B cell (primary cell): ENCODE measurements at regions not wholly inside any gene's neighbourhood (a gene's known extent, or its start where the extent isn't known, plus 50 kb on each side); places are given as distances from the start of the nearest gene placed in this dataset.

Experiments used
- ATAC-seq: fragments of 200-7000 bp; cut with Tn5 transposase; one replicate; pipeline ENCODE4 v1.10.0; 2021; ENCODE audit warnings: low read depth, mild to moderate bottlenecking, moderate number of reproducible peaks, moderate library complexity
- CTCF ChIA-PET: fragments of 350-600 bp; sonication (Branson Sonifier 250); formaldehyde crosslinking; loops from one replicate; lab custom pipeline; 2021; ENCODE audit warnings: antibody characterized with exemption, inconsistent platforms; lab: Charles Lee
- POLR2A ChIA-PET: fragments of 350-600 bp; sonication (Branson Sonifier 250); formaldehyde crosslinking; loops from one replicate; lab custom pipeline; 2021; ENCODE audit warnings: antibody characterized with exemption; lab: Charles Lee
- DNase-seq: peaks from one replicate; pipeline ENCODE4 v3.0.0; 2013
- H2AFZ ChIP-seq: 2 replicates; pipeline ENCODE4 v1.6.1; 2012; ENCODE audit warnings: mild to moderate bottlenecking, low read depth, low read length; ENCODE audit not compliant: insufficient read depth, poor library complexity, severe bottlenecking
- H3K27ac ChIP-seq, 2 donors: 1 replicate in 1 of 2; 2 replicates in 1 of 2; pipeline ENCODE4 v1.5.1; 2012 to 2013; ENCODE audit warnings: low read length in 2 of 2, mild to moderate bottlenecking in 2 of 2, moderate library complexity in 1 of 2
- H3K27me3 ChIP-seq, 4 experiments: fragments of 200-600 bp in 1 of 4; sonication (generic) in 1 of 4; replicated peaks in 1 of 4; 1 replicate in 2 of 4; 2 replicates in 2 of 4; pipeline versions ENCODE4 v1.6.1 to v1.7.0; 2013 to 2016; ENCODE audit warnings: low read length in 3 of 4, mild to moderate bottlenecking in 2 of 4, mixed read lengths in 1 of 4, moderate library complexity in 1 of 4; ENCODE audit not compliant: insufficient read depth in 4 of 4, control insufficient read depth in 3 of 4; ENCODE audit errors: control extremely low read depth in 1 of 4
- H3K36me3 ChIP-seq, 2 experiments: replicated peaks in 1 of 2; 1 replicate in 1 of 2; 2 replicates in 1 of 2; pipeline versions ENCODE4 v1.6.1 to v1.7.1; 2013; ENCODE audit warnings: low read length in 1 of 2; ENCODE audit not compliant: insufficient read depth in 2 of 2, control insufficient read depth in 1 of 2; ENCODE audit errors: control extremely low read depth in 1 of 2, extremely low read depth in 1 of 2
- H3K4me1 ChIP-seq, 2 donors: fragments of 200-600 bp in 1 of 2; sonication (generic) in 1 of 2; 1 replicate in 1 of 2; 2 replicates in 1 of 2; pipeline versions ENCODE4 v1.5.1 to v1.6.1; 2013 to 2017; ENCODE audit warnings: low read length in 2 of 2; ENCODE audit not compliant: control insufficient read depth in 2 of 2, insufficient read depth in 2 of 2
- H3K4me2 ChIP-seq: replicated peaks from 2 replicates; pipeline ENCODE3; 2012; ENCODE audit warnings: mild to moderate bottlenecking, low read depth, low read length; ENCODE audit not compliant: poor library complexity, severe bottlenecking
- H3K4me3 ChIP-seq, 5 experiments: fragments of 200-600 bp in 1 of 5; sonication (generic) in 1 of 5; 1 replicate in 3 of 5; 2 replicates in 2 of 5; pipeline versions ENCODE4 v1.5.1 to v1.7.0; 2011 to 2016; ENCODE audit warnings: low read length in 4 of 5, mild to moderate bottlenecking in 4 of 5, low read depth in 2 of 5, control low read depth in 1 of 5, moderate library complexity in 1 of 5; ENCODE audit not compliant: insufficient read depth in 1 of 5; ENCODE audit errors: control extremely low read depth in 1 of 5, extremely low read depth in 1 of 5
- H3K79me2 ChIP-seq: fragments of 200-600 bp; sonication (generic); one replicate; pipeline ENCODE4 v1.6.0; 2016; ENCODE audit warnings: low read length; ENCODE audit not compliant: control insufficient read depth, insufficient read depth
- H3K9ac ChIP-seq: fragments of 200-600 bp; sonication (generic); 2 replicates; pipeline ENCODE4 v1.6.1; 2017; ENCODE audit warnings: mild to moderate bottlenecking, low read length, moderate library complexity
- H3K9me3 ChIP-seq, 3 donors: one replicate each; pipeline versions ENCODE4 v1.6.1 to v1.7.1; 2013; ENCODE audit warnings: low read length in 2 of 3; ENCODE audit not compliant: control insufficient read depth in 2 of 3, insufficient read depth in 1 of 3; ENCODE audit errors: control extremely low read depth in 1 of 3
- H4K20me1 ChIP-seq: 2 replicates; pipeline ENCODE4 v1.6.0; 2012; ENCODE audit warnings: mild to moderate bottlenecking, low read length; ENCODE audit not compliant: insufficient read depth, control insufficient read depth, poor library complexity, severe bottlenecking
- H3K27ac Mint-ChIP-seq: one replicate; pipeline ENCODE4 v1.8.0; 2021; ENCODE audit warnings: mixed read lengths
- H3K27me3 Mint-ChIP-seq: one replicate; pipeline ENCODE4 v1.8.0; 2021; ENCODE audit warnings: mixed read lengths
- H3K4me1 Mint-ChIP-seq: one replicate; pipeline ENCODE4 v1.8.0; 2021; ENCODE audit warnings: mixed read lengths
- H3K4me3 Mint-ChIP-seq: one replicate; pipeline ENCODE4 v1.8.0; 2021; ENCODE audit warnings: mixed read lengths
- H3K9me3 Mint-ChIP-seq: one replicate; pipeline ENCODE4 v1.8.0; 2022; ENCODE audit warnings: mixed read lengths; ENCODE audit not compliant: insufficient read depth
- EZH2 ChIP-seq: IDR thresholded peaks from 2 replicates; pipeline ENCODE4 v1.6.1; 2012; ENCODE audit warnings: borderline replicate concordance, low read depth, mild to moderate bottlenecking, moderate library complexity, low read length; ENCODE audit not compliant: insufficient read depth, poor library complexity, severe bottlenecking
- WGBS: methylation state at CpG from one replicate; pipeline ENCODE4 v1.1.5; 2013; ENCODE audit warnings: missing lambda C conversion rate; ENCODE audit not compliant: insufficient coverage; 5-methylcytosine and 5-hydroxymethylcytosine counted together
- intact Hi-C: fragments of 100-400 bp; cut with micrococcal nuclease; formaldehyde crosslinking; loops from one replicate; pipeline ENCODE4 v1.10.0; 2022
- TF ChIP-seq, protein P1 (sequence below): fragments of 200-600 bp; IDR thresholded peaks from one replicate; pipeline ENCODE4 v1.8.0; 2022; ENCODE audit warnings: antibody characterized with exemption, mild to moderate bottlenecking

DNA sequence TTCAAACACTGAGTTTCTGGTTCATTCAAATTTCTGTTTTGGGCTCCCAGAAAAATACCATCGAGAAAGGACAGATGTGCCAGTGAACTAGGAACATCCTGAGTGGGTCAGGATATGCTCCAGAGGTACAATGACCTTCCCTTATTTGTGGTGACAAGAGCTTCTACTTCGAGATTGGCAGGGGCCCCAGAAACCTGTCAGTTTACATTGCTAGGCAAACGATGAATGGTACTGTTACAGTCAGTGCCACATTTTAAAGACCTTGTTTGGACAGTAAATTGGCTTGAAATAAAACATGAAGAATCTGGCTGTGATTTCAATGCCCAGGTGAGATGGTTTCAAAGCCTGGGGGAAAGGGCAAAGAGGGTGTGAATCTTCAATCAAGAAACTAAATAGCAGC is 454.5 kb upstream of the ID4 start:
- Histone ChIP-seq H2AFZ (no peak overlapping the region), H3K79me2 (no peaks in the 10 kb centered on the region), H3K4me3 (no peak overlapping the region), H3K27me3 (no peaks in the 10 kb centered on the region), H3K4me2 (no peak overlapping the region), H3K4me1 (no peaks in the 10 kb centered on the region), H3K27ac (no peak overlapping the region), H3K9ac (no peak overlapping the region), H4K20me1 (no peaks in the 10 kb centered on the region), H3K9me3 (no peaks in the 10 kb centered on the region), H3K36me3 (no peaks in the 10 kb centered on the region)
- TF ChIP-seq, protein P1, sequence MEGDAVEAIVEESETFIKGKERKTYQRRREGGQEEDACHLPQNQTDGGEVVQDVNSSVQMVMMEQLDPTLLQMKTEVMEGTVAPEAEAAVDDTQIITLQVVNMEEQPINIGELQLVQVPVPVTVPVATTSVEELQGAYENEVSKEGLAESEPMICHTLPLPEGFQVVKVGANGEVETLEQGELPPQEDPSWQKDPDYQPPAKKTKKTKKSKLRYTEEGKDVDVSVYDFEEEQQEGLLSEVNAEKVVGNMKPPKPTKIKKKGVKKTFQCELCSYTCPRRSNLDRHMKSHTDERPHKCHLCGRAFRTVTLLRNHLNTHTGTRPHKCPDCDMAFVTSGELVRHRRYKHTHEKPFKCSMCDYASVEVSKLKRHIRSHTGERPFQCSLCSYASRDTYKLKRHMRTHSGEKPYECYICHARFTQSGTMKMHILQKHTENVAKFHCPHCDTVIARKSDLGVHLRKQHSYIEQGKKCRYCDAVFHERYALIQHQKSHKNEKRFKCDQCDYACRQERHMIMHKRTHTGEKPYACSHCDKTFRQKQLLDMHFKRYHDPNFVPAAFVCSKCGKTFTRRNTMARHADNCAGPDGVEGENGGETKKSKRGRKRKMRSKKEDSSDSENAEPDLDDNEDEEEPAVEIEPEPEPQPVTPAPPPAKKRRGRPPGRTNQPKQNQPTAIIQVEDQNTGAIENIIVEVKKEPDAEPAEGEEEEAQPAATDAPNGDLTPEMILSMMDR, result no peak
- TF ChIP-seq EZH2, result no peak
- intact Hi-C loops, result no loop called here
- DNase-seq (no peak), ATAC-seq (no peak)
- Mint-ChIP-seq H3K4me3 (no peak overlapping the region), H3K27ac (no peak overlapping the region), H3K9me3 (peaks cover 3% of the 10 kb centered on the region), H3K27me3 (no peaks in the 10 kb centered on the region), H3K4me1 (no peaks in the 10 kb centered on the region)
- CTCF ChIA-PET, result no interaction called here
- POLR2A ChIA-PET, result no interaction called here
- WGBS, result 67% methylated on average over 2 of the region's 3 CpGs

DNA sequence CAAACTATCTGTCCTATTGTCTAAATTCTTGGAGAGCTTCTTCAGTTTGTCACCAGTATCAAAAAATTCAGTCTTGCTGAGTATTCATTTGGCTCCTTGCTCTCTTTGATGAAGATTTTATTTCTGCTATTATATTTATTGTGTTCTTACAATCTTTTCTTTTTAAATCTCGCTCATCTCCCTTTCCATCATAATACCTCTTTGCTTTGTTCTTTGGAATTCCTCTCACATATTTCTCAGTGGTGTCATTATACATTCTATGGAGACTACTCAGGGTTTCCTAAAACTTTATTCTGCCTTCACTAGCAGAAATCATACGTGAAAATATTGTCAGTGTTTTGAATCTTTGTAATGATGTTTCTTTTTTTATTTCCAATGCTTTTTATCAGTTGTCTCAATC is 445.2 kb upstream of the ID4 start:
- H3K9ac ChIP-seq, result no peak overlapping the region
- no peak overlapping the region for H3K4me3 Mint-ChIP-seq
- H3K9me3 ChIP-seq, result peaks cover 0 to 4% (median 0%) of the 10 kb centered on the region in 3 donors
- H3K4me1 ChIP-seq, result no peaks in the 10 kb centered on the region
- WGBS, result no CpG with 5 or more reads among the region's 2 CpGs
- no peaks in the 10 kb centered on the region for H3K79me2 ChIP-seq
- no peak for TF ChIP-seq EZH2
- TF ChIP-seq, protein P1, result no peak
- no peaks in the 10 kb centered on the region for H3K27me3 ChIP-seq
- no peaks in the 10 kb centered on the region for H3K27me3 Mint-ChIP-seq
- no peak overlapping the region for H3K27ac Mint-ChIP-seq
- no peak overlapping the region for H3K4me3 ChIP-seq
- H3K4me2 ChIP-seq, result no peak overlapping the region
- no peaks in the 10 kb centered on the region for H3K36me3 ChIP-seq
- DNase-seq (no peak), ATAC-seq (no peak)
- ChIA-PET POLR2A (no interaction called here), CTCF (no interaction called here)
- H4K20me1 ChIP-seq, result no peaks in the 10 kb centered on the region
- H3K4me1 Mint-ChIP-seq, result no peaks in the 10 kb centered on the region
- H3K27ac ChIP-seq, result no peak overlapping the region
- no peak overlapping the region for H2AFZ ChIP-seq
- H3K9me3 Mint-ChIP-seq, result peaks cover 8% of the 10 kb centered on the region
- intact Hi-C loops, result no loop called here
